HG02852 (cell line): ENCODE measurements at regions not wholly inside any gene's neighbourhood (a gene's known extent, or its start where the extent isn't known, plus 50 kb on each side); places are given as distances from the start of the nearest gene placed in this dataset.

Experiments
- ATAC-seq: cut with Tn5 transposase; IDR thresholded peaks from one replicate; pipeline ENCODE4 v1.9.1; 2021; ENCODE audit warnings: mild to moderate bottlenecking, moderate library complexity; ENCODE audit not compliant: unreplicated experiment

GRCh38 chr21:39124681-39125251 lies 58.5 kb downstream of the PSMG1 start:
- ATAC-seq = no peak

DNA sequence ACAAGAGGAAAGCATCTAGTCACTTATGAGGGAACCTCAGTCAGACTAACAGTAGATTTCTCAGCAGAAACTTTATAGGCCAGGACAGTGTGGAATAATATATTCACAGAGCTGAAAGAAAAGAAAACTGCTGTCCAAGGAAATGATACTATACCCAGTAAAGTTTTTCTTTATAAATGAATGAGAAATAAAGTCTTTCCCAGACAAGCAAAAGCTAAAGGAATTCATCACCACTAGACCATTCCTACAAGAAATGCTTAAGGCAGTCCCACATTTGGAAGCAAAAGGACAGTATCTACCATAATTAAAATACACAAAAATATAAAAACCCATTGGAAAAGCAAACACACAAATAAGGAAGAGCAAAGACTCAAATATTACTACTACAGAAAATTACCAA lies 59.9 kb downstream of the PSMG1 start:
- ATAC-seq = no peak

- ATAC-seq = no peak
These were observed 61.5 kb downstream of the PSMG1 start for GRCh38 chr21:39121600-39122355.

DNA sequence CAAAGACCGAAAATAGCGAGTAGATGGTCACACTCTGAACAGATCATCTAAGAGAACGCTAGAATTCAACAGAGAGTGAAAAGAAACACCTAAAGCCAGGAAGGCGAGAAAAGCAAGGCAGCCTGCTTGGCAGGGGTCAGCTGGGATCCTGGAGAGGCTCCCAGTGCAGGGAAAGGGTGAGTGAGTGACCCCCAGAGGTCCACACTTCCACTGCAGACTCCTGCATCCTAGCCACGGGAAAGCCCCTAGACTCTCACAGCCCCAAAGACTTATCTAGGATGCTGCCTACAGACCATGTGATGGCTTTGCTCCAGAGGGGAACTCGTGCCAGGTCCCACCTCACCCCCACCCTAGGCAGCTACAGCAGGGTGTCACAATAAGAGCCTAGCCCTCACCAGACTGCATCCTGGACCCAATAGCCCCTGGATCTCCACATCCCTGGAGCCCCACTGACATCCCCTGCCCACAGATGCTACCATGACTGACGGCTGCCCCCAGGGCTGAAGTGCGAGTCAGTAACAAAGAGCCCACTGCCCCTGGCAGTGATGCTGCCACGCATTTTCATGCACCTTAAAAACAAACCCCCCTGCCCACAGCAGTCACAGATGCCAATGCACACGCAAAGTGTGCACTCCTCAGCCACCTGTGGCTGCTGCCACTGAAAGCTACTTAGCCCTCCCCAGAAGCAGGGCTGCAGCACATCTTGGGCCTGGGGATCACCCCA lies 62.2 kb downstream of the PSMG1 start:
- no peak for ATAC-seq

DNA sequence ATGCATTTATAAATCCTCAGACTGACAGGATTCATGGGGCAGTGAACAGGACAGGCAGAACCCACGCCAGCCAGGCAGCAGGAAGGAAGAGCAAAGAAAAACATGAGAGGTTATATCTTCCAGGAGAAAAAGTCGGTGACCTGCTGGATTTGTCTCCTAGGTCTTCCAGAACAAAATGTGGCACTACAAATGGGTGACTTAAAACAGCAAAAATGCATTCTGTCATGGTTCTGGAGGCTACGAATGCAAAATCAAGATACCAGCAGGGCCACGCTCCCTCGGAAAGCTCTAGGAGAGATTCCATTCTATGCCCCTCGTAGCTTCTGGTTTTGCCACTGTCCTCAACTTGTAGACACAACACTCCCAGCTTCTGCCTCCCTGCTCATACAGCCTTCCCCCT lies 63.4 kb downstream of the PSMG1 start:
- no peak for ATAC-seq

GRCh38 chr21:39118604-39119215 lies 64.5 kb downstream of the PSMG1 start:
- no peak for ATAC-seq

GRCh38 chr21:39118061-39118460 lies 65.2 kb downstream of the PSMG1 start:
- no peak for ATAC-seq

DNA sequence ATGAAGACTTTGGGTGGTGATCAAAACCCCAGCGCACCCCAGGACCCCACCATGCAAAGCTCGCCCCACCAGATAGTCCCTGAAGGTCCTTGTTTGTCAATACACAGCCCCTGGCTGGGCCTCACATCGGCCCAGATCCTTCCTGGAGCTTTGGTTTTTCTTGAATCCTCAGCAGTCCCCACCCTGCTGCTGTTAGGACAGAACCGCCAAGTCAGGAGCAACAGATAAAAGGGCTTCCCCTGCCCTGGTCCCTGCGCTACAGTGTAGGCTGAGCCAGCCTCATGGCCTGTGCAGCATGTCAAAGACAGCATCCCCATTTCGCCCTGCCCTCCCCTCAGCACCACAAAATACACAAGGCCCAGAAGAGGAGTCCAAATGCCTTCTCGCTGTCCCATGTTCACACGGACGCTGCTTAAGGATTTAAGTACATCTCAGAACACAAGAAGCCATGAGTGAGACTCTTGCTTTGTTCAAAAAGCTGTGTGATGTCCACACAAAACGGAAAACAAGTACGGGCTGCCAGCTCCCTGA lies 65.7 kb downstream of the PSMG1 start:
- ATAC-seq = no peak

- ATAC-seq = no peak
These were observed 66.4 kb downstream of the PSMG1 start for GRCh38 chr21:39116761-39117439.

DNA sequence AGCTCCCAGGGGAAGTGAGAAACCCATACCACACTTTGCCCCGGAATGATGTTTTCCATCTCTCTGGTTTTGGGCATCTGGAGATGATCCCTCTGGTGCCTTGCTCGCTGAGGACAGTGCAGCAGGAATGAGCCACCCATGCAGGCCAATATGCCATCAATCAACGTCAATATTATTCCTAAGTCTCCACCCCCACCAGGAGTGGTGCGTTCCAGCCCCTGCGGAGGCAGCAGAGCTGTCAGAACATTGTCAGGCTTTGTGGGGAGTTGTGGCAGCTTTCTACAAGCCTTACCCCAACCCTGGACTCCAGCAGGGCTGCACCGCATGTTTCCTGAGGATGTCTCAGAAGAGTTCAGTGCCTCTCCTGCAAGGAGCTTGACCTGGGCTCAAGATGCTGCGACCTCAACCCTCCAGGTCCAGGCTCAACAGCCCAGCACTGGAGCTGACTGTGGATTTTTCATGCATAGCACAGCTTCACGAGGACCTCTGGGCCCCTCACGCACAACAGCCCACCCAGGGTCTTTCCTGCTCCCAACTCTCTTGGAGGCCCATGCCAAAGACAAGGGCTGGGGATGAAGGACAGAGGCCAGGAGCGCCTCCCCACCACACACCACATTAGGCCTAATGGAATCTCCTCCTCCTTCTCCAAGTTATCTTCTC lies 67.5 kb downstream of the PSMG1 start:
- ATAC-seq = no peak

DNA sequence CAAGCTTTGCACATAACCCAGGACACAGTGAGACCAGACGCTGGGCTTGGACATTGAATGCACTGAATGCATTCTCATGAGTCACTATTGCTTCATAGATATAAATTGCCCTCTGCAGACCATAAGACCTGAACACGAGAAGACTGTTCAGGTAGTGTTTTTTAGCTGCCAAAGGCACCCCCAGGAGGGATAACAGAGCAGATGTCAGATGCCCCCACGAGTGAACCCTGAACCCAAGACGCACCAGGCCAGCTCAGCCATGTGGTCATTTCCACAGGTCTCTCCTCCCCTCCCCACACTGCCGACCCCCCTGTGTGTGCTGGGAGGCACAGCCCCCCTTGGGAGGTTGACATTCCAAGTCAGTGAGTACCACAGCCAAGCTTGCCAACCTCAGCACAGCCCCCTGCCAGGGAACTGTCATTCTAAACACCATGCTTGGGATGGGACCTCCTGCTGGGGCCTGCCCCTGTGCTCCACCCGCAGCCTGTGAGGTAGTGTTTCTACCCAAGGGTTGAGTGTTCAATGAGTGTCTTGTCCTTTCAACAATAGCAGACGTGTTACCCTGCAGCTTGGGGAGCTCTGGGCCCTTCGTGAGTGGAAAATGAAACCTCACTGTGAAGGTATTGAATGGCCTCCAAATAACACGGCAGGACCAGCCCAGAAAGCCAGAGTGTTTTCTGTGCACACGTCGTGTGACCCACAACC lies 68.2 kb downstream of the PSMG1 start:
- no peak for ATAC-seq

DNA sequence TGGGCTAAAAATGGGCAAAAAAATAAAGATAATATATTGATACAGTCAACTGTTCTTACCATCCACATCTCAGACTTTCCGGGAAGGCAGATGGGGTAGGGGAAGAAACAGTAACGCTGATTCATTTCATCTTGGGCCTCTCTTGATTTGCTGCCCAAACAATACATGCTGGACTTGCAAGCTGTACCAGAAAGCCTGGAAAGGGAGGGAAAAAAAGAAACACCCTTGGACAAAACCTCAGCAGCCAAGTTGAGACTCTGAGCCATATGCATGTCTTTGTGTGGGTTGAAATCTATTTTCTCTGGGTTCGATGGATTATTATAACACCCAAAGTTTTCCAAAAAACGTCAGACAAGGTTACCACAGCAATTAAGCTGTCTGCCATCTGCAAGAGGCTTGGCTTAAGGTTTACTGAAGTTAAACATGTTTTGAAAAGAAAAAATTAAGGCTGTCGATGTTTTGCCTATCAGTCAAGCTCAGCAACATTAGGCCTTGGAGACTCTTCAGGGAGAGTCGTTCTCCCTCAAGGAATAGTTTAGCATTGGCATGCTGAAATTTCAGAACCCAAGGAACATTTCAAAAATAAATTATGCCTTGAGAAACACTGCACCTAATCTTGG lies 71.2 kb downstream of the PSMG1 start:
- no peak for ATAC-seq

- ATAC-seq = no peak
These were observed 72.8 kb downstream of the PSMG1 start for GRCh38 chr21:39110431-39110830.

GRCh38 chr21:39109596-39110210 lies 73.5 kb downstream of the PSMG1 start:
- ATAC-seq = no peak

DNA sequence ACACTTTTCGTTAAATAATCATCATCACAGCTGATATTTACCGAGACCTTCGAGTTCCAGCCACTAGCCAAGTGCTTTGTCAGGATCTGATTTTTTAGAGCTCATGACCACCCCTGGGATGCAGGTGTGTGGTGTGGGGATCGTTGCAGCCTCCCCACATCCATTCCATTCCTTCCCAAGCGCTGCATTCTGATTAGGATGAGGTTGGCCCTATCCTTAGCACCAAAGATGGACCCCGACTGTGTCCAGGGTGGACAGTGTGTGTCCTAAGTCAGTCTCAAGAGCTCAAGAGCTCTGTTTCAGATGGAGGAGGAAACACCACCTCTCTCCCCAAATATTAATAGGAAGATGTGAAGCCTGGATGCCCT lies 74.1 kb downstream of the PSMG1 start:
- ATAC-seq = no peak

- no peak for ATAC-seq
These were observed 74.7 kb downstream of the PSMG1 start for GRCh38 chr21:39108291-39109162.

DNA sequence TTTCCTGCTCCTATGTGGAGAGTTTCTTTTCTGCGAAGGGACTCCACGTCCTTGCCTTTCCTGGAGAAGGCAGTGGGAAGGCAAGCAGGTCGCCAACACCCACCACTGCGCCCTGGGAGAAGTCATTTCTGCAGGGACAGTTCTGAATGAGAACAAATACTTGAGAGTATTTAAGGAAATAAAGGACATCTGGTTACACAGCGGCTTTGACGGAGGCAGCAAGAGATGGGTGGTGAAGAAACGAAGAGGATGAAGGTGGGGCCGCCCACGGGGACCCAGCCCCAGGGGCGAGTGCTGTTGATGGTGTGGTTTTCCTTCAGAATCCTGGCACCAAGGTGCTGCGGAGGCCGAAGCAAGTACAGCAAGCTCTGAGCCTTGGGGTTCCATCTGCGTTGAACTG lies 75.5 kb downstream of the PSMG1 start:
- no peak for ATAC-seq

DNA sequence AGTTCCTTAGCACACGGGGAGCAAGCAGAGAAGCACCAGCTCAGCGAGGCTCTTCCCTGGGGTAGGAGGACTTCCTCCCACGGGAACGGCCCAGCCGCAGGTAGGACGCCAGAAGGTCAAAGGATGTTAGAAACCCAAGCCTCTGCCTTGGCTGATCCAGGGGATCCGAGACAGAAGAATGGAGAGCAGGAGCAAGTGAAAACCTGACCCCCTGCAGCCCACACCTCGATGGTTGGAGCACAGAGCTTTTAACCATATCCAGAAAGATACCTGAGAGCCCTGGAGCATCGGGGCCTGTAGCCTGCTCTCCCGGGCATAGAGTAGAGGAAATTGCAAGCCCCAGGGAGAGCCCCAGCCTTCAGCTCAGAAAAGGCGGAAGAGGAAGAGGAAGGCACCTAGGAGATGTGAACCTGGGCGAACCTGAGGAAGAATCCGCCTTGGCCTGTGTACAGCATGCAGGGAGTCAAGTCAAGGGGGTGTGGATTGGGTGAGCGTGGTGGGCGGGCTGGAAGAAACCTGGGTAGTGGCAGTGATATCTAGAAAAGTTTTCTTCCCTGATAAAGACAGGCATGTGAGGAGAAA lies 76.3 kb downstream of the PSMG1 start:
- no peak for ATAC-seq
